ENCODE measurements at regions not wholly inside any gene's neighbourhood (a gene's known extent, or its start where the extent isn't known, plus 50 kb on each side); places are given as distances from the start of the nearest gene placed in this dataset.

- TF ChIP-seq EZH2phosphoT487 (IDR thresholded peaks at IDR 0.05; ENCODE audit: borderline replicate concordance): no peak
- no peak for TF ChIP-seq CTCF (conservative IDR thresholded peaks at IDR 0.05; ENCODE audit: low read length)
Observed at GRCh38 chr4:20015636-20016224, 236.0 kb upstream of the SLIT2 start.

Data from Loucy (cell line).